Right atrium auricular region (tissue), 2 donors: ENCODE measurements at regions not wholly inside any gene's neighbourhood (a gene's known extent, or its start where the extent isn't known, plus 50 kb on each side); places are given as distances from the start of the nearest gene placed in this dataset.
A peak's percentile ranks its signal among the peaks of the same experiment; 100 is the strongest.

ENCODE experiments used
- DNase-seq: peaks from one replicate; pipeline ENCODE4 v3.0.0-alpha.2; 2019; ENCODE audit warnings: low spot score
- H3K27ac ChIP-seq, 2 donors: fragments of 200-600 bp; sonication (generic); 1 replicate in 1 of 2; 2 replicates in 1 of 2; pipeline ENCODE4 v1.5.1; 2016 to 2019
- H3K27me3 ChIP-seq, 2 donors: fragments of 200-600 bp; sonication (generic); one replicate each; pipeline versions ENCODE4 v1.5.1 to v1.6.0; 2017 to 2019
- H3K36me3 ChIP-seq: fragments of 200-600 bp; sonication (generic); one replicate; pipeline ENCODE4 v1.5.1; 2016
- H3K4me1 ChIP-seq, 2 donors: fragments of 200-600 bp; sonication (generic); one replicate each; pipeline versions ENCODE4 v1.5.1 to v1.6.0; 2017 to 2019
- H3K4me3 ChIP-seq, 2 donors: fragments of 200-600 bp; sonication (generic); 1 replicate in 1 of 2; 2 replicates in 1 of 2; pipeline ENCODE4 v1.5.1; 2017 to 2019; ENCODE audit warnings: mild to moderate bottlenecking in 1 of 2, moderate library complexity in 1 of 2
- H3K9me3 ChIP-seq, 2 donors: fragments of 200-600 bp; sonication (generic); one replicate each; pipeline ENCODE4 v1.5.1; 2019
- TF ChIP-seq, protein P1 (sequence below), 2 donors: fragments of 200-600 bp; sonication (generic); IDR thresholded peaks; one replicate each; pipeline ENCODE4 v1.5.1; 2019; ENCODE audit warnings: antibody characterized with exemption in 2 of 2

- H3K4me3 ChIP-seq, result no peak overlapping the region
- H3K27me3 ChIP-seq, result no peaks in the 10 kb centered on the region
- no peak for DNase-seq
- no peak overlapping the region for H3K27ac ChIP-seq
- H3K9me3 ChIP-seq, result no peaks in the 10 kb centered on the region
- no peaks in the 10 kb centered on the region for H3K36me3 ChIP-seq
- peaks cover 0 to 23% of the 10 kb centered on the region in 2 donors for H3K4me1 ChIP-seq
- TF ChIP-seq, protein P1, sequence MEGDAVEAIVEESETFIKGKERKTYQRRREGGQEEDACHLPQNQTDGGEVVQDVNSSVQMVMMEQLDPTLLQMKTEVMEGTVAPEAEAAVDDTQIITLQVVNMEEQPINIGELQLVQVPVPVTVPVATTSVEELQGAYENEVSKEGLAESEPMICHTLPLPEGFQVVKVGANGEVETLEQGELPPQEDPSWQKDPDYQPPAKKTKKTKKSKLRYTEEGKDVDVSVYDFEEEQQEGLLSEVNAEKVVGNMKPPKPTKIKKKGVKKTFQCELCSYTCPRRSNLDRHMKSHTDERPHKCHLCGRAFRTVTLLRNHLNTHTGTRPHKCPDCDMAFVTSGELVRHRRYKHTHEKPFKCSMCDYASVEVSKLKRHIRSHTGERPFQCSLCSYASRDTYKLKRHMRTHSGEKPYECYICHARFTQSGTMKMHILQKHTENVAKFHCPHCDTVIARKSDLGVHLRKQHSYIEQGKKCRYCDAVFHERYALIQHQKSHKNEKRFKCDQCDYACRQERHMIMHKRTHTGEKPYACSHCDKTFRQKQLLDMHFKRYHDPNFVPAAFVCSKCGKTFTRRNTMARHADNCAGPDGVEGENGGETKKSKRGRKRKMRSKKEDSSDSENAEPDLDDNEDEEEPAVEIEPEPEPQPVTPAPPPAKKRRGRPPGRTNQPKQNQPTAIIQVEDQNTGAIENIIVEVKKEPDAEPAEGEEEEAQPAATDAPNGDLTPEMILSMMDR (IDR thresholded peaks at IDR 0.05), result no peak
Measured at GRCh38 chr19:28880735-28881401, 332.1 kb downstream of the UQCRFS1 start.

DNA sequence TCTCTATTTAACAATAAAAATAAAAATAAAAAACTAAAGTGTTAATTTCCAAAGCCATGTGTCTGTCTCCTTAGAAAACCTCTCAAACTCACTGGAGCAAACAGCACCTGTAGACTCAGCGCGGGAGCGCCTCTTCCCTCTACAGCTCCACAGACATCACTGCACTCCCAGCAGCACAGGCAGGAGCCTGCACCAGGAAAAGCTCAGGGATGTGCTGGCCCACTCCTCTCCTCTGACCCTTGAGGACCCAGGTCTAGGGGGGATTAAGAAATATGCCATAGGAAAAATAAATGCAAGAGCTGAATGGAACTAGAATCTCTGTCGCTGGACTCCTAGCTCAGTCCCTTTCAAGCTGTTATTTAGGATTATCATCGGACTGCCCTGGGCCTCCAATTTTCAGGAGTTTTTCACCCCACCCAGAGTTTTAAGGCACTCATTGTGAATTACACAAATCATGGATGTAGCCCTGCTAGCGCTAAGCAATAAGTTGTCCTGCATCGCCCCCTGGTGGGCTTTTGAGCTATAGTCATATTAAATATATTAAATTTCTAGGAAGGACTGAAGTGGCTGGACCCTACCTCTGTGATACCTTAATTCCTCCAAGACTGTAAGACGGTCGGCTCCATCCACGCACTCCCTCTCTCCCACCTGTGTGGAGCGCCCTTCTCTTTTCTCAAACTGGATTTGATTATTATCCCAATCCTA, 333.9 kb downstream of the UQCRFS1 start:
- H3K4me3 ChIP-seq, result no peak overlapping the region
- no peak overlapping the region for H3K27ac ChIP-seq
- no peaks in the 10 kb centered on the region for H3K36me3 ChIP-seq
- DNase-seq, result peak; percentile 76
- TF ChIP-seq, protein P1 (IDR thresholded peaks at IDR 0.05), result peak; percentile 71 to 84
- H3K27me3 ChIP-seq, result no peaks in the 10 kb centered on the region
- H3K9me3 ChIP-seq, result no peaks in the 10 kb centered on the region
- peaks cover 0 to 23% of the 10 kb centered on the region in 2 donors for H3K4me1 ChIP-seq

GRCh38 chr19:28876609-28877123, 336.3 kb downstream of the UQCRFS1 start:
- no peaks in the 10 kb centered on the region for H3K36me3 ChIP-seq
- H3K27me3 ChIP-seq, result no peaks in the 10 kb centered on the region
- TF ChIP-seq, protein P1 (IDR thresholded peaks at IDR 0.05), result no peak
- no peak for DNase-seq
- peaks cover 0 to 12% of the 10 kb centered on the region in 2 donors for H3K4me1 ChIP-seq
- no peaks in the 10 kb centered on the region for H3K9me3 ChIP-seq
- no peak overlapping the region for H3K4me3 ChIP-seq
- no peak overlapping the region for H3K27ac ChIP-seq

GRCh38 chr19:28874742-28875141, 338.2 kb downstream of the UQCRFS1 start:
- peaks cover 0 to 3% of the 10 kb centered on the region in 2 donors for H3K4me1 ChIP-seq
- H3K27ac ChIP-seq, result no peak overlapping the region
- TF ChIP-seq, protein P1 (IDR thresholded peaks at IDR 0.05), result no peak
- H3K36me3 ChIP-seq, result no peaks in the 10 kb centered on the region
- no peak overlapping the region for H3K4me3 ChIP-seq
- H3K9me3 ChIP-seq, result no peaks in the 10 kb centered on the region
- H3K27me3 ChIP-seq, result no peaks in the 10 kb centered on the region
- DNase-seq, result no peak

DNA sequence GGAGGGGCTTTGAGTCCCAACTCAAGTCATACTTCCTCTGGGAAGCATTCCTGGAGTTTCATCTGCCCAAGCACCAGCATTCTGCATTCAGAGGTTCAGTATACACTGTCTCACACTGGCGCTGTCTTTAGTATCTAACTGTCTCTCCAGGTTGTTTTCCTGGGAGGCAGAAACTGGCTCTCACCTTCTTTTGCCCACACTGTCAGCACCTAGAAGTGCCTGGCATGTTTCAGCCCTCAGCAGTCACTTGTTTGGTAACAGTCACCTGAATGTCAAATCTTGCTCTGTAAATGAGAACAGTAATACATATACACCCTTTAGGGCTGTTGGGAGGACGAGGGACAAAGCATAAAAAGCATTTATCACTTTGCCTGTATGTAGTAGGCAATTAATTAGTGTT, 339.6 kb downstream of the UQCRFS1 start:
- no peak overlapping the region for H3K27ac ChIP-seq
- H3K4me3 ChIP-seq, result no peak overlapping the region
- no peak for DNase-seq
- no peaks in the 10 kb centered on the region for H3K36me3 ChIP-seq
- TF ChIP-seq, protein P1 (IDR thresholded peaks at IDR 0.05), result no peak
- H3K9me3 ChIP-seq, result no peaks in the 10 kb centered on the region
- H3K4me1 ChIP-seq, result peaks cover 0 to 3% of the 10 kb centered on the region in 2 donors
- no peaks in the 10 kb centered on the region for H3K27me3 ChIP-seq
